Endothelial cell of umbilical vein (primary cell): ENCODE measurements at regions not wholly inside any gene's neighbourhood (a gene's known extent, or its start where the extent isn't known, plus 50 kb on each side); places are given as distances from the start of the nearest gene placed in this dataset.

ENCODE experiments used
- BruUV-seq: library from RNA; stranded (reverse); fragments of 400-500 nt; replicated peaks from 2 replicates; lab custom pipeline; 2021; lab: Mats Ljungman, UMichigan
- CTCF ChIA-PET: fragments of 300-600, 350-600 bp; sonication (Branson Sonifier 250); formaldehyde crosslinking; loops from one replicate; lab custom pipeline; 2021; ENCODE audit warnings: antibody characterized with exemption, inconsistent platforms; lab: Charles Lee
- POLR2A ChIA-PET: fragments of 300-600, 350-600 bp; sonication (Branson Sonifier 250); formaldehyde crosslinking; loops from one replicate; lab custom pipeline; 2021; ENCODE audit warnings: antibody characterized with exemption, inconsistent platforms; lab: Charles Lee
- DNase-seq: peaks from one replicate; pipeline ENCODE4 v3.0.0-alpha.2; 2011; ENCODE audit warnings: low read depth, low spot score
- FAIRE-seq: peaks from 2 replicates; lab custom pipeline; 2011; peaks lifted over from hg19 to GRCh38; lab: Jason Lieb, UNC
- H2AFZ ChIP-seq: 2 replicates; pipeline ENCODE4 v1.6.0; 2012; ENCODE audit warnings: low read depth, low read length, control low read depth, inconsistent platforms
- H3K27ac ChIP-seq: 2 replicates; pipeline ENCODE4 v1.5.1; 2011; ENCODE audit warnings: low read depth, mild to moderate bottlenecking, control low read depth, low read length, moderate library complexity; ENCODE audit not compliant: insufficient read depth
- H3K27me3 ChIP-seq, 2 experiments: 2 replicates each; pipeline versions ENCODE4 v1.6.0 to v1.6.1; 2011; ENCODE audit warnings: low read length in 2 of 2, mixed read lengths in 1 of 2; ENCODE audit not compliant: control insufficient read depth in 2 of 2, insufficient read depth in 2 of 2
- H3K36me3 ChIP-seq, 2 experiments: 2 replicates in 1 of 2; 3 replicates in 1 of 2; pipeline ENCODE4 v1.5.1; 2011; ENCODE audit warnings: low read length in 2 of 2, mild to moderate bottlenecking in 1 of 2, moderate library complexity in 1 of 2; ENCODE audit not compliant: control insufficient read depth in 2 of 2, insufficient read depth in 2 of 2; ENCODE audit errors: extremely low read depth in 1 of 2
- H3K4me1 ChIP-seq: 3 replicates; pipeline ENCODE4 v1.5.1; 2011; ENCODE audit warnings: mild to moderate bottlenecking, low read length; ENCODE audit not compliant: control insufficient read depth, insufficient read depth; ENCODE audit errors: extremely low read depth
- H3K4me2 ChIP-seq: 2 replicates; pipeline ENCODE4 v1.6.1; 2011; ENCODE audit warnings: low read length, control low read depth, mixed read lengths; ENCODE audit not compliant: insufficient read depth
- H3K4me3 ChIP-seq, 3 experiments: fragments of 200-600 bp in 1 of 3; sonication (generic), shearing (Covaris generic) in 1 of 3; replicated peaks in 1 of 3; 2 replicates each; pipeline ENCODE4 v1.5.1; 2011 to 2016; ENCODE audit warnings: control low read depth in 3 of 3, low read length in 3 of 3, mild to moderate bottlenecking in 2 of 3, inconsistent platforms in 1 of 3, low read depth in 1 of 3, moderate library complexity in 1 of 3; ENCODE audit not compliant: insufficient read depth in 1 of 3
- H3K79me2 ChIP-seq: 2 replicates; pipeline ENCODE4 v1.6.0; 2012; ENCODE audit warnings: low read length, inconsistent platforms; ENCODE audit not compliant: control insufficient read depth, insufficient read depth
- H3K9ac ChIP-seq: replicated peaks from 2 replicates; pipeline ENCODE3; 2011; ENCODE audit warnings: low read length, control low read depth; ENCODE audit not compliant: insufficient read depth; ENCODE audit errors: extremely low read depth
- H3K9me1 ChIP-seq: replicated peaks from 3 replicates; pipeline ENCODE4 v1.6.0; 2011; ENCODE audit warnings: mild to moderate bottlenecking, low read length; ENCODE audit not compliant: control insufficient read depth, insufficient read depth; ENCODE audit errors: extremely low read depth
- H3K9me3 ChIP-seq: replicated peaks from 2 replicates; pipeline ENCODE4 v1.5.1; 2012; ENCODE audit warnings: low read length, inconsistent platforms; ENCODE audit not compliant: control insufficient read depth, insufficient read depth
- H4K20me1 ChIP-seq: replicated peaks from 2 replicates; pipeline ENCODE3; 2011; ENCODE audit warnings: mild to moderate bottlenecking, low read length; ENCODE audit not compliant: control insufficient read depth, insufficient read depth; ENCODE audit errors: extremely low read depth
- EZH2 ChIP-seq: IDR thresholded peaks from 2 replicates; pipeline ENCODE4 v1.6.1; 2012; ENCODE audit warnings: borderline replicate concordance, low read depth, mild to moderate bottlenecking, moderate library complexity, low read length, inconsistent platforms; ENCODE audit not compliant: severe bottlenecking
- FOS ChIP-seq: IDR thresholded peaks from 2 replicates; pipeline ENCODE4 v1.6.1; 2011; ENCODE audit warnings: mild to moderate bottlenecking, low read length, moderate library complexity, borderline replicate concordance; ENCODE audit not compliant: insufficient read depth
- GATA2 ChIP-seq: IDR thresholded peaks from 2 replicates; pipeline ENCODE4 v1.7.0; 2011; ENCODE audit warnings: low read depth, mild to moderate bottlenecking, moderate library complexity, mixed read lengths, low read length; ENCODE audit not compliant: insufficient read length, insufficient read depth
- JUN ChIP-seq: IDR thresholded peaks from 2 replicates; pipeline ENCODE4 v1.6.1; 2011; ENCODE audit warnings: borderline replicate concordance, low read depth; ENCODE audit not compliant: insufficient read length, insufficient read depth
- MYC ChIP-seq: IDR thresholded peaks from one replicate; pipeline ENCODE4 v1.6.1; 2011; ENCODE audit warnings: mild to moderate bottlenecking, low read depth, low read length
- POLR2A ChIP-seq: IDR thresholded peaks from 2 replicates; pipeline ENCODE4 v1.6.1; 2012; ENCODE audit warnings: low read depth, mild to moderate bottlenecking, control low read depth, low read length
- POLR2AphosphoS5 ChIP-seq: IDR thresholded peaks from 2 replicates; pipeline ENCODE4 v1.6.1; 2012; ENCODE audit warnings: low read depth, mild to moderate bottlenecking, control low read depth, low read length, moderate library complexity; ENCODE audit not compliant: insufficient read depth
- dilution Hi-C: fragments of 300-500 bp; cut with MboI; formaldehyde crosslinking; loops from one replicate; pipeline ENCODE4 v1.15.0; 2019; ENCODE audit warnings: low sequenced_read_pairs; ENCODE audit not compliant: extremely low pct_ligation_motif_present
- intact Hi-C: fragments of 100-400 bp; cut with micrococcal nuclease; formaldehyde crosslinking; loops from one replicate; pipeline ENCODE4 v1.10.0; 2022
- TF ChIP-seq, protein P1 (sequence below), 2 donors: IDR thresholded peaks; 1 replicate in 1 of 2; 2 replicates in 1 of 2; pipeline ENCODE4 v1.5.1; 2011; ENCODE audit warnings: low read length in 2 of 2, mild to moderate bottlenecking in 2 of 2, moderate library complexity in 2 of 2, control low read depth in 1 of 2, inconsistent platforms in 1 of 2, low read depth in 1 of 2; ENCODE audit not compliant: insufficient read depth in 1 of 2; ENCODE audit errors: extremely low read depth in 1 of 2
- TF ChIP-seq, protein P2 (sequence below): IDR thresholded peaks from 2 replicates; pipeline ENCODE4 v1.6.1; 2011; ENCODE audit not compliant: insufficient read depth, insufficient read length

DNA sequence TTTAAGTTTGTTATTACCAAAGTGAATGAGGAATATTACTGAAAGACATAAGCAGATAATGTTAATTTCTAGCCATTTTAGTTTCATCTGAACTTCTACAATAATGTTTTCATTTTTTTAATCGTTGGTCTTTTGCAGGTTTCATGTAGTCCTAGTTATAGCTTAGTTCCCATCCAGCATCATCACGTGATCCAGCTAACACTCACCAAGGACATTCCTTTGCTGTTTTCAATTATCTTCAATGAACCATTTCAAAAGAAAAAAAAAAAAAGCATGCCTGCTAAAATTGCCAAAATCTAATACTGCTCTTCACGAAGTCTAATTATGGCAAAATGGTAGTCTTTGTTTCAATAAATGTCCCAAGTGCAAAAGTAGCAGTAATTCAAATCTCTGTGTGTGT is 187.7 kb upstream of the ATXN7L3B start:
- ChIA-PET POLR2A (no interaction called here), CTCF (interaction anchor here (1.1 kb wide), 1 partner anchor 10 kb away, joined by 3 read pairs; no protein-coding TSS in a partner anchor)
- no TSS peak for BruUV-seq
- dilution Hi-C loops: no loop called here
- Histone ChIP-seq H3K4me3 (no peak overlapping the region), H3K36me3 (no peaks in the 10 kb centered on the region), H3K27ac (no peak overlapping the region), H4K20me1 (no peaks in the 10 kb centered on the region), H3K9me1 (no peaks in the 10 kb centered on the region), H3K9me3 (no peaks in the 10 kb centered on the region), H3K4me1 (no peaks in the 10 kb centered on the region), H3K79me2 (no peaks in the 10 kb centered on the region), H3K4me2 (no peak overlapping the region), H3K9ac (no peak overlapping the region), H2AFZ (no peak overlapping the region), H3K27me3 (no peaks in the 10 kb centered on the region)
- DNase-seq (no peak), FAIRE-seq (no peak)
- intact Hi-C loops: no loop called here
- TF ChIP-seq GATA2 (no peak), JUN (no peak), MYC (no peak), POLR2A (no peak), POLR2AphosphoS5 (no peak), FOS (no peak), EZH2 (no peak)
- TF ChIP-seq, protein P1, sequence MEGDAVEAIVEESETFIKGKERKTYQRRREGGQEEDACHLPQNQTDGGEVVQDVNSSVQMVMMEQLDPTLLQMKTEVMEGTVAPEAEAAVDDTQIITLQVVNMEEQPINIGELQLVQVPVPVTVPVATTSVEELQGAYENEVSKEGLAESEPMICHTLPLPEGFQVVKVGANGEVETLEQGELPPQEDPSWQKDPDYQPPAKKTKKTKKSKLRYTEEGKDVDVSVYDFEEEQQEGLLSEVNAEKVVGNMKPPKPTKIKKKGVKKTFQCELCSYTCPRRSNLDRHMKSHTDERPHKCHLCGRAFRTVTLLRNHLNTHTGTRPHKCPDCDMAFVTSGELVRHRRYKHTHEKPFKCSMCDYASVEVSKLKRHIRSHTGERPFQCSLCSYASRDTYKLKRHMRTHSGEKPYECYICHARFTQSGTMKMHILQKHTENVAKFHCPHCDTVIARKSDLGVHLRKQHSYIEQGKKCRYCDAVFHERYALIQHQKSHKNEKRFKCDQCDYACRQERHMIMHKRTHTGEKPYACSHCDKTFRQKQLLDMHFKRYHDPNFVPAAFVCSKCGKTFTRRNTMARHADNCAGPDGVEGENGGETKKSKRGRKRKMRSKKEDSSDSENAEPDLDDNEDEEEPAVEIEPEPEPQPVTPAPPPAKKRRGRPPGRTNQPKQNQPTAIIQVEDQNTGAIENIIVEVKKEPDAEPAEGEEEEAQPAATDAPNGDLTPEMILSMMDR (IDR thresholded peaks at IDR 0.05; ENCODE audit: extremely low read depth in 1 of 2, insufficient read depth in 1 of 2, low read depth in 1 of 2, low read length in 2 of 2): no peak
- TF ChIP-seq, protein P2, sequence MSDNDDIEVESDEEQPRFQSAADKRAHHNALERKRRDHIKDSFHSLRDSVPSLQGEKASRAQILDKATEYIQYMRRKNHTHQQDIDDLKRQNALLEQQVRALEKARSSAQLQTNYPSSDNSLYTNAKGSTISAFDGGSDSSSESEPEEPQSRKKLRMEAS: no peak
